Glutamatergic neuron (in vitro differentiated cells): ENCODE measurements at regions not wholly inside any gene's neighbourhood (a gene's known extent, or its start where the extent isn't known, plus 50 kb on each side); places are given as distances from the start of the nearest gene placed in this dataset.

Experiments used
- DNase-seq: peaks from one replicate; pipeline ENCODE4 v3.0.0; 2022
- H3K27ac Mint-ChIP-seq: one replicate; pipeline ENCODE4 v1.8.0; 2020; ENCODE audit warnings: mild to moderate bottlenecking, mixed read lengths, inconsistent platforms; ENCODE audit not compliant: unreplicated experiment
- H3K27me3 Mint-ChIP-seq: one replicate; pipeline ENCODE4 v1.8.0; 2020; ENCODE audit warnings: mild to moderate bottlenecking, moderate library complexity, mixed read lengths, inconsistent platforms; ENCODE audit not compliant: unreplicated experiment
- H3K36me3 Mint-ChIP-seq: one replicate; pipeline ENCODE4 v1.8.0; 2020; ENCODE audit warnings: mild to moderate bottlenecking, mixed read lengths, inconsistent platforms; ENCODE audit not compliant: unreplicated experiment
- H3K4me1 Mint-ChIP-seq: one replicate; pipeline ENCODE4 v1.8.0; 2020; ENCODE audit warnings: mild to moderate bottlenecking, low read depth, mixed read lengths, inconsistent platforms; ENCODE audit not compliant: unreplicated experiment
- H3K4me3 Mint-ChIP-seq: one replicate; pipeline ENCODE4 v1.8.0; 2020; ENCODE audit warnings: mild to moderate bottlenecking, mixed read lengths, inconsistent platforms; ENCODE audit not compliant: unreplicated experiment
- H3K9me3 Mint-ChIP-seq: one replicate; pipeline ENCODE4 v1.8.0; 2020; ENCODE audit warnings: mild to moderate bottlenecking, moderate library complexity, mixed read lengths, inconsistent platforms; ENCODE audit not compliant: unreplicated experiment
- TF ChIP-seq, protein P1 (sequence below): fragments of 200-600 bp; sonication (generic); IDR thresholded peaks from one replicate; pipeline ENCODE4 v1.5.0; 2021; ENCODE audit not compliant: partially characterized antibody, unreplicated experiment

- no peak overlapping the region for H3K4me3 Mint-ChIP-seq
- H3K27ac Mint-ChIP-seq, result no peak overlapping the region
- no peaks in the 10 kb centered on the region for H3K36me3 Mint-ChIP-seq
- DNase-seq, result no peak
- no peaks in the 10 kb centered on the region for H3K9me3 Mint-ChIP-seq
- TF ChIP-seq, protein P1, sequence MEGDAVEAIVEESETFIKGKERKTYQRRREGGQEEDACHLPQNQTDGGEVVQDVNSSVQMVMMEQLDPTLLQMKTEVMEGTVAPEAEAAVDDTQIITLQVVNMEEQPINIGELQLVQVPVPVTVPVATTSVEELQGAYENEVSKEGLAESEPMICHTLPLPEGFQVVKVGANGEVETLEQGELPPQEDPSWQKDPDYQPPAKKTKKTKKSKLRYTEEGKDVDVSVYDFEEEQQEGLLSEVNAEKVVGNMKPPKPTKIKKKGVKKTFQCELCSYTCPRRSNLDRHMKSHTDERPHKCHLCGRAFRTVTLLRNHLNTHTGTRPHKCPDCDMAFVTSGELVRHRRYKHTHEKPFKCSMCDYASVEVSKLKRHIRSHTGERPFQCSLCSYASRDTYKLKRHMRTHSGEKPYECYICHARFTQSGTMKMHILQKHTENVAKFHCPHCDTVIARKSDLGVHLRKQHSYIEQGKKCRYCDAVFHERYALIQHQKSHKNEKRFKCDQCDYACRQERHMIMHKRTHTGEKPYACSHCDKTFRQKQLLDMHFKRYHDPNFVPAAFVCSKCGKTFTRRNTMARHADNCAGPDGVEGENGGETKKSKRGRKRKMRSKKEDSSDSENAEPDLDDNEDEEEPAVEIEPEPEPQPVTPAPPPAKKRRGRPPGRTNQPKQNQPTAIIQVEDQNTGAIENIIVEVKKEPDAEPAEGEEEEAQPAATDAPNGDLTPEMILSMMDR, result no peak
- no peaks in the 10 kb centered on the region for H3K4me1 Mint-ChIP-seq
- H3K27me3 Mint-ChIP-seq, result no peaks in the 10 kb centered on the region
Observed at GRCh38 chr18:78741381-78742217, 238.0 kb upstream of the SALL3 start.

- Mint-ChIP-seq H3K27ac (no peak overlapping the region), H3K9me3 (no peaks in the 10 kb centered on the region), H3K36me3 (no peaks in the 10 kb centered on the region), H3K27me3 (no peaks in the 10 kb centered on the region), H3K4me3 (no peak overlapping the region), H3K4me1 (no peaks in the 10 kb centered on the region)
- no peak for DNase-seq
- TF ChIP-seq, protein P1, result no peak
Observed at GRCh38 chr18:78742218-78742745, 237.3 kb upstream of the SALL3 start.

- Mint-ChIP-seq H3K27ac (no peak overlapping the region), H3K9me3 (no peaks in the 10 kb centered on the region), H3K27me3 (no peaks in the 10 kb centered on the region), H3K4me3 (no peak overlapping the region), H3K36me3 (no peaks in the 10 kb centered on the region), H3K4me1 (no peaks in the 10 kb centered on the region)
- TF ChIP-seq, protein P1, result no peak
- no peak for DNase-seq
Observed at GRCh38 chr18:78743078-78743477, 236.5 kb upstream of the SALL3 start.

GRCh38 chr18:78751664-78752063 is 228.0 kb upstream of the SALL3 start:
- no peak for DNase-seq
- Mint-ChIP-seq H3K9me3 (no peaks in the 10 kb centered on the region), H3K27ac (no peak overlapping the region), H3K4me1 (no peaks in the 10 kb centered on the region), H3K36me3 (no peaks in the 10 kb centered on the region), H3K4me3 (no peak overlapping the region), H3K27me3 (no peaks in the 10 kb centered on the region)
- TF ChIP-seq, protein P1, result no peak

DNA sequence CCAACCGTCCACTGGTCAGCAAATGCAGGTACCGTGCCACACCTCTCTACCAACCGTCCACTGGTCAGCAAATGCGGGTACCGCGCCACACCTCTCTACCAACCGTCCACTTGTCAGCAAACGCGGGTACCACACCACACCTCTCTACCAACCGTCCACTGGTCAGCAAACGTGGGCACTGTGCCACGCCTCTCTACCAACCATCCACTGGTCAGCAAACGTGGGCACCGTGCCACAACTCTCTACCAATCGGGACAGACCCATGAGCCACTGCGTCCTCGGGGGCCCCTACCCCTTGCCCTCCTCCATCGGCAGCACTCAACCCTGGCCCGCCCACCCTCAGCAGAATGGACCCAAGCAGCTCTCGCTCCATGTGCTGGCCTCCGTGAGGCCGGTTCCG is 226.4 kb upstream of the SALL3 start:
- TF ChIP-seq, protein P1, result no peak
- no peak for DNase-seq
- H3K4me3 Mint-ChIP-seq, result no peak overlapping the region
- no peaks in the 10 kb centered on the region for H3K27me3 Mint-ChIP-seq
- H3K4me1 Mint-ChIP-seq, result no peaks in the 10 kb centered on the region
- H3K36me3 Mint-ChIP-seq, result no peaks in the 10 kb centered on the region
- no peak overlapping the region for H3K27ac Mint-ChIP-seq
- no peaks in the 10 kb centered on the region for H3K9me3 Mint-ChIP-seq
